IMR-90 (cell line): ENCODE measurements at regions not wholly inside any gene's neighbourhood (a gene's known extent, or its start where the extent isn't known, plus 50 kb on each side); places are given as distances from the start of the nearest gene placed in this dataset.

Experiments
- ATAC-seq: fragments of 200-7000 bp; cut with Tn5 transposase; 2 replicates; pipeline ENCODE4 v1.9.1; 2020; ENCODE audit warnings: low read depth, mild to moderate bottlenecking, moderate library complexity
- BruUV-seq: library from RNA; stranded (reverse); fragments of 400-500 nt; replicated peaks from 2 replicates; lab custom pipeline; 2021; lab: Mats Ljungman, UMichigan
- CTCF ChIA-PET: fragments of 300-600 bp; formaldehyde crosslinking; extraction: SDS; loops from one replicate; lab custom pipeline; 2021; ENCODE audit warnings: antibody characterized with exemption; lab: Yijun Ruan, JAX
- POLR2A ChIA-PET: fragments of 300-600 bp; sonication (Branson Sonifier 250); formaldehyde crosslinking; loops from one replicate; lab custom pipeline; 2022; ENCODE audit warnings: antibody characterized with exemption; ENCODE audit not compliant: unreplicated experiment; lab: Charles Lee
- DNase-seq: peaks from one replicate; pipeline ENCODE4 v3.0.0; 2013
- H2AFZ ChIP-seq: replicated peaks from 2 replicates; pipeline ENCODE3; 2013; ENCODE audit warnings: low read length, mild to moderate bottlenecking; ENCODE audit not compliant: poor library complexity
- H2AK5ac ChIP-seq: 2 replicates; pipeline ENCODE4 v1.6.1; 2013; ENCODE audit warnings: low read depth, low read length, inconsistent platforms
- H2AK9ac ChIP-seq: replicated peaks from 2 replicates; pipeline ENCODE3; 2013; ENCODE audit warnings: mild to moderate bottlenecking, low read depth, low read length, moderate library complexity; ENCODE audit not compliant: poor library complexity
- H2BK120ac ChIP-seq: 2 replicates; pipeline ENCODE4 v1.6.1; 2013; ENCODE audit warnings: low read depth, low read length, inconsistent platforms
- H2BK15ac ChIP-seq: 3 replicates; pipeline ENCODE4 v1.6.1; 2013; ENCODE audit warnings: low read depth, low read length, inconsistent platforms
- H2BK20ac ChIP-seq: 2 replicates; pipeline ENCODE4 v1.6.1; 2013; ENCODE audit warnings: low read depth, mild to moderate bottlenecking, inconsistent platforms, low read length, moderate library complexity
- H2BK5ac ChIP-seq: 2 replicates; pipeline ENCODE4 v1.6.1; 2013; ENCODE audit warnings: mild to moderate bottlenecking, low read depth, low read length, inconsistent platforms; ENCODE audit not compliant: poor library complexity, severe bottlenecking
- H3K14ac ChIP-seq: replicated peaks from 2 replicates; pipeline ENCODE4 v1.6.1; 2013; ENCODE audit warnings: low read depth, low read length, inconsistent platforms
- H3K18ac ChIP-seq: 2 replicates; pipeline ENCODE4 v1.6.1; 2013; ENCODE audit warnings: low read depth, low read length, control low read depth
- H3K23ac ChIP-seq: 2 replicates; pipeline ENCODE4 v1.6.1; 2013; ENCODE audit warnings: low read depth, low read length, inconsistent platforms
- H3K27ac ChIP-seq: 2 replicates; pipeline ENCODE4 v1.5.1; 2013; ENCODE audit warnings: mild to moderate bottlenecking, control low read depth, low read length; ENCODE audit not compliant: insufficient read depth
- H3K27me3 ChIP-seq: 2 replicates; pipeline ENCODE4 v1.6.1; 2013; ENCODE audit warnings: low read length; ENCODE audit not compliant: control insufficient read depth, insufficient read depth
- H3K36me3 ChIP-seq: 2 replicates; pipeline ENCODE4 v1.6.1; 2013; ENCODE audit warnings: low read length, mixed read lengths; ENCODE audit not compliant: control insufficient read depth, insufficient read depth
- H3K4ac ChIP-seq: 2 replicates; pipeline ENCODE4 v1.6.1; 2013; ENCODE audit warnings: low read depth, low read length, inconsistent platforms
- H3K4me1 ChIP-seq: 2 replicates; pipeline ENCODE4 v1.6.1; 2013; ENCODE audit warnings: low read length, mixed read lengths; ENCODE audit not compliant: control insufficient read depth, insufficient read depth
- H3K4me2 ChIP-seq: 2 replicates; pipeline ENCODE4 v1.6.1; 2013; ENCODE audit warnings: low read depth, mild to moderate bottlenecking, control low read depth, low read length, moderate library complexity
- H3K4me3 ChIP-seq: 2 replicates; pipeline ENCODE4 v1.5.1; 2013; ENCODE audit warnings: low read depth, mild to moderate bottlenecking, control low read depth, low read length, moderate library complexity; ENCODE audit not compliant: insufficient read depth
- H3K56ac ChIP-seq: 2 replicates; pipeline ENCODE4 v1.6.1; 2013; ENCODE audit warnings: low read length, inconsistent platforms; ENCODE audit not compliant: insufficient read depth; ENCODE audit errors: extremely low read depth
- H3K79me1 ChIP-seq, 2 experiments: 2 replicates each; pipeline ENCODE4 v1.6.1; 2013; ENCODE audit warnings: low read length in 2 of 2, inconsistent platforms in 1 of 2, low read depth in 1 of 2
- H3K9ac ChIP-seq: 2 replicates; pipeline ENCODE4 v1.6.1; 2013; ENCODE audit warnings: low read depth, low read length, control low read depth
- H3K9me1 ChIP-seq: 2 replicates; pipeline ENCODE4 v1.6.1; 2013; ENCODE audit warnings: low read length, inconsistent platforms; ENCODE audit not compliant: insufficient read depth
- H3K9me3 ChIP-seq: 2 replicates; pipeline ENCODE4 v1.6.1; 2013; ENCODE audit warnings: low read length; ENCODE audit not compliant: control insufficient read depth, insufficient read depth
- H4K20me1 ChIP-seq: 2 replicates; pipeline ENCODE4 v1.6.1; 2013; ENCODE audit warnings: low read length, inconsistent platforms; ENCODE audit not compliant: insufficient read depth
- H4K5ac ChIP-seq: 2 replicates; pipeline ENCODE4 v1.6.1; 2013; ENCODE audit warnings: mild to moderate bottlenecking, low read depth, low read length, control low read depth
- H4K8ac ChIP-seq, 2 experiments: 2 replicates each; pipeline ENCODE4 v1.6.1; 2013; ENCODE audit warnings: low read depth in 2 of 2, low read length in 2 of 2, control low read depth in 1 of 2, inconsistent platforms in 1 of 2
- H4K91ac ChIP-seq: 2 replicates; pipeline ENCODE4 v1.6.1; 2013; ENCODE audit warnings: low read depth, low read length, inconsistent platforms; ENCODE audit not compliant: insufficient read depth
- BHLHE40 ChIP-seq: fragments of 150-350 bp; IDR thresholded peaks from 2 replicates; pipeline ENCODE4 v1.6.1; 2016; ENCODE audit warnings: mild to moderate bottlenecking, low read depth, low read length
- CEBPB ChIP-seq: IDR thresholded peaks from 2 replicates; pipeline ENCODE4 v1.6.1; 2012; ENCODE audit warnings: low read depth, low read length, improper control_type of control experiment
- CHD1 ChIP-seq: IDR thresholded peaks from 2 replicates; pipeline ENCODE4 v1.6.1; 2012; ENCODE audit warnings: low read depth, low read length, improper control_type of control experiment
- ELK1 ChIP-seq: fragments of 150-350 bp; IDR thresholded peaks from 2 replicates; pipeline ENCODE4 v1.6.1; 2016; ENCODE audit warnings: low read depth, mild to moderate bottlenecking, low read length, moderate library complexity, borderline replicate concordance
- FOS ChIP-seq: fragments of 150-350 bp; IDR thresholded peaks from 2 replicates; pipeline ENCODE4 v1.6.1; 2016; ENCODE audit warnings: low read depth, low read length
- MAFK ChIP-seq: IDR thresholded peaks from 2 replicates; pipeline ENCODE4 v1.6.1; 2012; ENCODE audit warnings: low read depth, low read length, improper control_type of control experiment
- MXI1 ChIP-seq: IDR thresholded peaks from 2 replicates; pipeline ENCODE4 v1.6.1; 2012; ENCODE audit warnings: low read depth, mild to moderate bottlenecking, low read length, moderate library complexity, borderline replicate concordance
- NFE2L2 ChIP-seq: fragments of 150-350 bp; IDR thresholded peaks from 2 replicates; pipeline ENCODE4 v1.6.1; 2016; ENCODE audit warnings: low read depth, mild to moderate bottlenecking, low read length
- POLR2A ChIP-seq: IDR thresholded peaks from 2 replicates; pipeline ENCODE4 v1.6.1; 2012; ENCODE audit warnings: mild to moderate bottlenecking, low read depth, low read length
- RAD21 ChIP-seq: IDR thresholded peaks from 2 replicates; pipeline ENCODE4 v1.6.1; 2012; ENCODE audit warnings: low read length, improper control_type of control experiment
- RCOR1 ChIP-seq: IDR thresholded peaks from 2 replicates; pipeline ENCODE4 v1.6.1; 2012; ENCODE audit warnings: mild to moderate bottlenecking, low read length, improper control_type of control experiment; ENCODE audit not compliant: insufficient replicate concordance
- RFX5 ChIP-seq: IDR thresholded peaks from 2 replicates; pipeline ENCODE4 v1.8.0; 2012; ENCODE audit warnings: low read depth, mild to moderate bottlenecking, low read length, moderate library complexity
- WGBS, 2 experiments: methylation state at CpG; one replicate each; pipeline versions ENCODE4 v1.1.5 to v1.1.7; 2013; ENCODE audit warnings: missing lambda C conversion rate in 2 of 2; ENCODE audit not compliant: insufficient read length in 1 of 2; ENCODE audit errors: extremely low coverage in 2 of 2; 5-methylcytosine and 5-hydroxymethylcytosine counted together
- dilution Hi-C: fragments of 300-500 bp; cut with HindIII; formaldehyde crosslinking; loops from one replicate; pipeline ENCODE4 v1.14.3; 2018; ENCODE audit warnings: low sequenced_read_pairs; ENCODE audit not compliant: unreplicated experiment
- in situ Hi-C: fragments of 300-500 bp; cut with MboI; formaldehyde crosslinking; loops from 3 replicates; pipeline ENCODE4 v1.14.3; 2019; ENCODE audit warnings: low sequenced_read_pairs, inconsistent platforms, mixed read lengths
- intact Hi-C: fragments of 100-400 bp; cut with micrococcal nuclease; formaldehyde crosslinking; loops from 2 replicates; pipeline ENCODE4 v1.10.0; 2022

- H3K4me2 ChIP-seq: peak overlapping the region; percentile 23; the same call in 1 of the 2 replicates
- H3K9me3 ChIP-seq: no peaks in the 10 kb centered on the region
- no peak overlapping the region for H3K9ac ChIP-seq
- H3K79me1 ChIP-seq: no peaks in the 10 kb centered on the region
- no peaks in the 10 kb centered on the region for H4K20me1 ChIP-seq
- peak; percentile 58 for ATAC-seq
- ChIA-PET CTCF (interaction anchor here (1.0 to 1.3 kb wide), 2 partner anchors 8 to 14 kb away, joined by 3 to 4 read pairs; no protein-coding TSS in a partner anchor), POLR2A (no interaction called here)
- H3K36me3 ChIP-seq: no peaks in the 10 kb centered on the region
- H4K8ac ChIP-seq: peak overlapping the region in 1 of 2 experiments; percentile 67; a peak in 1 of 4 replicates
- H3K9me1 ChIP-seq: peaks cover 4% of the 10 kb centered on the region
- TF ChIP-seq MXI1: no peak
- no peak for TF ChIP-seq NFE2L2
- TF ChIP-seq CEBPB: no peak
- no peak for TF ChIP-seq FOS
- no peak for TF ChIP-seq ELK1
- TF ChIP-seq MAFK: no peak
- TF ChIP-seq POLR2A: no peak
- no peak for TF ChIP-seq BHLHE40
- no peak for TF ChIP-seq RCOR1
- no peak for TF ChIP-seq RAD21
- no peak for TF ChIP-seq CHD1
- TF ChIP-seq RFX5: no peak
- H3K4me1 ChIP-seq: peaks cover 7% of the 10 kb centered on the region
- H3K27me3 ChIP-seq: no peaks in the 10 kb centered on the region
- no TSS peak for BruUV-seq
- peak overlapping the region; percentile 63 for H2AFZ ChIP-seq
- dilution Hi-C loops (no loop called here), intact Hi-C loops (no loop called here), in situ Hi-C loops (no loop called here)
- H3K18ac ChIP-seq: no peak overlapping the region; the same call in 1 of the 2 replicates
- no peak overlapping the region for H2AK9ac ChIP-seq
- H2AK5ac ChIP-seq: no peak overlapping the region
- H3K27ac ChIP-seq: no peak overlapping the region
- H4K91ac ChIP-seq: peak overlapping the region; percentile 28
- H3K23ac ChIP-seq: no peak overlapping the region
- no peak overlapping the region for H3K56ac ChIP-seq
- peak overlapping the region; percentile 67 for H2BK5ac ChIP-seq
- H3K4me3 ChIP-seq: no peak overlapping the region
- H4K5ac ChIP-seq: peak overlapping the region; percentile 37; the same call in 1 of the 2 replicates
- H2BK20ac ChIP-seq: peak overlapping the region; percentile 71
- no peak overlapping the region for H2BK15ac ChIP-seq
- H2BK120ac ChIP-seq: peak overlapping the region; percentile 73
- H3K14ac ChIP-seq: peak overlapping the region; percentile 70
- DNase-seq: peak; percentile 17
- no CpG with 5 or more reads among the region's 10 CpGs for WGBS, 2 experiments
- peak overlapping the region; percentile 65 for H3K4ac ChIP-seq
These were observed 659.3 kb upstream of the FANCL start for GRCh38 chr2:58900246-58901027.
